ENCODE measurements at regions not wholly inside any gene's neighbourhood (a gene's known extent, or its start where the extent isn't known, plus 50 kb on each side); places are given as distances from the start of the nearest gene placed in this dataset.

DNA sequence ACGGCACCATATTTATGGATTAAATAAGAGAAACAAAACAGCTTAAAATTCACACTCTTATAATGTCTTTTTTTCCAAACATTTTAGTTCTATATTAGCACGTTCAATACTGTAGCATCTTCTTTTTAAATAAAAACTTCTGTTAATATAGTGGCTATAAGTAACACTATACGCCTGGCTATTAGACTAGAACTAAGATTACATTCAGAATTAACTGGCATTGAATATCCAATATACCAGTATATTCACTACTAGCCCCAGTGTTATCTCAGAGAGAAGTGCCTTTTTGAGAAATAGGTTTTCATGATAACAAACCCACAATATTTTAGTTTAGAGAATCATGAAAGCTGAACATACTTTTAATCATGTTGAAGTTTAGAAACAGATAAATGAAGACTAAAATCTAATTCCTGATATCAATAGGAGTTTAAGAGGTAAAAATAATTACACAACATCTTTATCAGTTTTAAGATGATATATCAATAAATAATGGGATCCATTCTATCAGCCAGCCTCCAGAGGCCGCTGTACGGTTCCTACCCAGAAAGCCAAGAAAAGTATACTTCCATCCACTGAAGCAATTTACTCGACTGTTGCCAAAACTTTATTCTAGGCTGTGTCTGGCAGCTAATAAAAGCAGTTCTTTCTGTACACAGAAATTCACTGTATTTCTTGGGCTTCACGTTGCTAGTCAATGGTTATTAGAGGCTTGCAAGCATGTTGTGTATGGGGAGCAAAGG is 1113.4 kb upstream of the MIR17HG start:
- no peaks in the 10 kb centered on the region for H3K9me3 ChIP-seq (ENCODE audit: insufficient read depth, low read depth, low read length)
- H3K23ac ChIP-seq (ENCODE audit: low read length): no peak overlapping the region
- H3K4ac ChIP-seq (ENCODE audit: low read depth, low read length): no peak overlapping the region
- H3K27ac ChIP-seq (ENCODE audit: low read depth, low read length): no peak overlapping the region
- H3K9ac ChIP-seq (ENCODE audit: low read length): no peak overlapping the region
- no peak overlapping the region for H2AK5ac ChIP-seq (ENCODE audit: low read length)
- no peak overlapping the region for H4K12ac ChIP-seq (ENCODE audit: low read depth, low read length)
- no CpG with 5 or more reads among the region's 7 CpGs for WGBS (ENCODE audit: extremely low coverage, insufficient coverage, insufficient read length)
- no peak overlapping the region for H3K4me3 ChIP-seq (ENCODE audit: low read depth, low read length)
- H4K91ac ChIP-seq (ENCODE audit: low read depth, low read length): no peak overlapping the region
- H3K79me1 ChIP-seq (ENCODE audit: low read length): no peaks in the 10 kb centered on the region
- H3K4me2 ChIP-seq (ENCODE audit: low read length): no peak overlapping the region
- peaks cover 0 to 2% of the 10 kb centered on the region in 2 experiments for H3K4me1 ChIP-seq (ENCODE audit: control insufficient read depth in 1 of 2, insufficient read depth in 2 of 2, low read length in 2 of 2)
- no peak overlapping the region for H3K18ac ChIP-seq (ENCODE audit: low read length)
- no peaks in the 10 kb centered on the region for H3K79me2 ChIP-seq (ENCODE audit: control insufficient read depth, insufficient read depth, low read length, poor library complexity)
- no peak overlapping the region for H2BK5ac ChIP-seq (ENCODE audit: low read depth, low read length, poor library complexity)
- no peaks in the 10 kb centered on the region for H3K36me3 ChIP-seq (ENCODE audit: control insufficient read depth in 1 of 2, insufficient read depth in 2 of 2, low read length in 2 of 2)
- no peak overlapping the region for H2BK12ac ChIP-seq (ENCODE audit: low read length)
- H4K8ac ChIP-seq (ENCODE audit: low read depth, low read length): no peak overlapping the region
- H3K14ac ChIP-seq (ENCODE audit: low read length): no peak overlapping the region
- H3K27me3 ChIP-seq (ENCODE audit: insufficient read depth, low read length): no peaks in the 10 kb centered on the region
- H2AFZ ChIP-seq (ENCODE audit: insufficient read depth, low read length, poor library complexity): no peak overlapping the region
- H2BK120ac ChIP-seq (ENCODE audit: insufficient read depth, low read length, poor library complexity): no peak overlapping the region
- DNase-seq: no peak

GRCh38 chr13:90237852-90238251 is 1109.6 kb upstream of the MIR17HG start:
- Histone ChIP-seq H4K91ac (ENCODE audit: low read depth, low read length) (no peak overlapping the region), H4K8ac (ENCODE audit: low read depth, low read length) (no peak overlapping the region), H3K79me1 (ENCODE audit: low read length) (no peaks in the 10 kb centered on the region), H2AFZ (ENCODE audit: insufficient read depth, low read length, poor library complexity) (no peak overlapping the region), H3K9ac (ENCODE audit: low read length) (no peak overlapping the region), H3K79me2 (ENCODE audit: control insufficient read depth, insufficient read depth, low read length, poor library complexity) (no peaks in the 10 kb centered on the region), H3K27ac (ENCODE audit: low read depth, low read length) (no peak overlapping the region), H3K27me3 (ENCODE audit: insufficient read depth, low read length) (no peaks in the 10 kb centered on the region), H3K4me2 (ENCODE audit: low read length) (no peak overlapping the region), H2BK120ac (ENCODE audit: insufficient read depth, low read length, poor library complexity) (no peak overlapping the region), H3K9me3 (ENCODE audit: insufficient read depth, low read depth, low read length) (no peaks in the 10 kb centered on the region), H2AK5ac (ENCODE audit: low read length) (no peak overlapping the region), H2BK5ac (ENCODE audit: low read depth, low read length, poor library complexity) (no peak overlapping the region), H3K23ac (ENCODE audit: low read length) (no peak overlapping the region), H4K12ac (ENCODE audit: low read depth, low read length) (no peak overlapping the region), H3K14ac (ENCODE audit: low read length) (no peak overlapping the region), H3K4me3 (ENCODE audit: low read depth, low read length) (no peak overlapping the region), H2BK12ac (ENCODE audit: low read length) (no peak overlapping the region), H3K36me3 (ENCODE audit: control insufficient read depth in 1 of 2, insufficient read depth in 2 of 2, low read length in 2 of 2) (no peaks in the 10 kb centered on the region), H3K18ac (ENCODE audit: low read length) (no peak overlapping the region), H3K4me1 (ENCODE audit: control insufficient read depth in 1 of 2, insufficient read depth in 2 of 2, low read length in 2 of 2) (peaks cover 0 to 2% of the 10 kb centered on the region in 2 experiments), H3K4ac (ENCODE audit: low read depth, low read length) (no peak overlapping the region)
- DNase-seq: no peak

DNA sequence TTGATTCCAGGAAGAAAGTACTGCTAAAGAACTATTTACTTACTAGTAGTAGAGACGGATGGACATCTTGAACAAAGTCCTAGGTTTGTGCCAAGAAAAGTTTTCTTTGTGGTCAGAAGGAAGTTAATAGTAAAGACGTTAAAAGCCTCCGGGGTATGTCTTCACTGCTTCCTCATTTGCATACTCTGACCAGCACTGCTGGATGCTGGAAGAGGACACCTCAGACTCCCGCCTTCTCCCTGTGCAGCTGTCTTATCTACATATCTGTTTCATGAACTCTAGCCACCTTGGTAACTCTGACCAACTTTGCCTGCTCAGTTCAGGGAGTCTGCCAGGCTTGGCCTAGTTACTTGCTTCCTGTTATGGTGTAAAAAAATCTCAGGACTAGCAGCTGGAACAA is 1109.1 kb upstream of the MIR17HG start:
- H3K4me2 ChIP-seq (ENCODE audit: low read length): no peak overlapping the region
- H3K18ac ChIP-seq (ENCODE audit: low read length): no peak overlapping the region
- H3K79me2 ChIP-seq (ENCODE audit: control insufficient read depth, insufficient read depth, low read length, poor library complexity): no peaks in the 10 kb centered on the region
- no peaks in the 10 kb centered on the region for H3K9me3 ChIP-seq (ENCODE audit: insufficient read depth, low read depth, low read length)
- H2BK12ac ChIP-seq (ENCODE audit: low read length): no peak overlapping the region
- DNase-seq: peak; percentile 22 to 27
- no peak overlapping the region for H3K14ac ChIP-seq (ENCODE audit: low read length)
- H3K4me3 ChIP-seq (ENCODE audit: low read depth, low read length): no peak overlapping the region
- H3K27ac ChIP-seq (ENCODE audit: low read depth, low read length): no peak overlapping the region
- H2BK5ac ChIP-seq (ENCODE audit: low read depth, low read length, poor library complexity): no peak overlapping the region
- no CpG with 5 or more reads among the region's 4 CpGs for WGBS (ENCODE audit: extremely low coverage, insufficient coverage, insufficient read length)
- H3K79me1 ChIP-seq (ENCODE audit: low read length): no peaks in the 10 kb centered on the region
- H3K4ac ChIP-seq (ENCODE audit: low read depth, low read length): no peak overlapping the region
- H3K27me3 ChIP-seq (ENCODE audit: insufficient read depth, low read length): no peaks in the 10 kb centered on the region
- no peak overlapping the region for H3K23ac ChIP-seq (ENCODE audit: low read length)
- H4K8ac ChIP-seq (ENCODE audit: low read depth, low read length): no peak overlapping the region
- H4K12ac ChIP-seq (ENCODE audit: low read depth, low read length): no peak overlapping the region
- H2BK120ac ChIP-seq (ENCODE audit: insufficient read depth, low read length, poor library complexity): no peak overlapping the region
- no peaks in the 10 kb centered on the region for H3K36me3 ChIP-seq (ENCODE audit: control insufficient read depth in 1 of 2, insufficient read depth in 2 of 2, low read length in 2 of 2)
- peaks cover 0 to 2% of the 10 kb centered on the region in 2 experiments for H3K4me1 ChIP-seq (ENCODE audit: control insufficient read depth in 1 of 2, insufficient read depth in 2 of 2, low read length in 2 of 2)
- no peak overlapping the region for H2AK5ac ChIP-seq (ENCODE audit: low read length)
- H4K91ac ChIP-seq (ENCODE audit: low read depth, low read length): no peak overlapping the region
- no peak overlapping the region for H3K9ac ChIP-seq (ENCODE audit: low read length)
- H2AFZ ChIP-seq (ENCODE audit: insufficient read depth, low read length, poor library complexity): peak overlapping the region; percentile 45

DNA sequence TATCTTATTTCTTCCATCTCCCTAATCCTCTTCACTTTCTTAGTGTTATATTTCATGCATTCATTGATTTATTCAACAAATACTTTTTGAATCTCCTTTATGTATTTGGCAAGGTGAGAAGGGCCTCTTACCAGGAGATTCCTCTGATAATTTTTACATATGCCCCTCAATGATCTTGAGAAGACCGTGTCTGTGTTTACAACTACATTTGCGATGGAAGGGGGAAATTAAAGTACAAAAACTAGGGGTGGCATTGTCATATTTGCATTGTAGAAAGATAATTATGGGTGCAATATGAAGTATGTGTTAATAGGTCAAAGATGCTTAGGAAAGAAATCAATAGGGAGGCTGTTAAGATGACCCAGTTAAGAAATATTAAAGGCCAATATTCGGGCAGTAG is 1108.4 kb upstream of the MIR17HG start:
- H3K79me1 ChIP-seq (ENCODE audit: low read length): no peaks in the 10 kb centered on the region
- H3K18ac ChIP-seq (ENCODE audit: low read length): no peak overlapping the region
- H2AFZ ChIP-seq (ENCODE audit: insufficient read depth, low read length, poor library complexity): no peak overlapping the region
- H3K9me3 ChIP-seq (ENCODE audit: insufficient read depth, low read depth, low read length): no peaks in the 10 kb centered on the region
- DNase-seq: no peak
- H3K14ac ChIP-seq (ENCODE audit: low read length): no peak overlapping the region
- H3K23ac ChIP-seq (ENCODE audit: low read length): no peak overlapping the region
- H2AK5ac ChIP-seq (ENCODE audit: low read length): no peak overlapping the region
- H3K9ac ChIP-seq (ENCODE audit: low read length): no peak overlapping the region
- H3K27ac ChIP-seq (ENCODE audit: low read depth, low read length): no peak overlapping the region
- peaks cover 0 to 2% of the 10 kb centered on the region in 2 experiments for H3K4me1 ChIP-seq (ENCODE audit: control insufficient read depth in 1 of 2, insufficient read depth in 2 of 2, low read length in 2 of 2)
- no peak overlapping the region for H3K4ac ChIP-seq (ENCODE audit: low read depth, low read length)
- no peak overlapping the region for H2BK5ac ChIP-seq (ENCODE audit: low read depth, low read length, poor library complexity)
- H4K8ac ChIP-seq (ENCODE audit: low read depth, low read length): no peak overlapping the region
- H3K4me2 ChIP-seq (ENCODE audit: low read length): no peak overlapping the region
- H2BK120ac ChIP-seq (ENCODE audit: insufficient read depth, low read length, poor library complexity): no peak overlapping the region
- no CpG with 5 or more reads among the region's 3 CpGs for WGBS (ENCODE audit: extremely low coverage, insufficient coverage, insufficient read length)
- H3K79me2 ChIP-seq (ENCODE audit: control insufficient read depth, insufficient read depth, low read length, poor library complexity): no peaks in the 10 kb centered on the region
- H4K12ac ChIP-seq (ENCODE audit: low read depth, low read length): no peak overlapping the region
- H4K91ac ChIP-seq (ENCODE audit: low read depth, low read length): no peak overlapping the region
- H3K4me3 ChIP-seq (ENCODE audit: low read depth, low read length): no peak overlapping the region
- H3K36me3 ChIP-seq (ENCODE audit: control insufficient read depth in 1 of 2, insufficient read depth in 2 of 2, low read length in 2 of 2): no peaks in the 10 kb centered on the region
- no peak overlapping the region for H2BK12ac ChIP-seq (ENCODE audit: low read length)
- H3K27me3 ChIP-seq (ENCODE audit: insufficient read depth, low read length): no peaks in the 10 kb centered on the region

All from trophoblast cell (in vitro differentiated cells and primary cell).